HK-2 (cell line): ENCODE measurements at regions not wholly inside any gene's neighbourhood (a gene's known extent, or its start where the extent isn't known, plus 50 kb on each side); places are given as distances from the start of the nearest gene placed in this dataset.

Source experiments
- DNase-seq: peaks from one replicate; pipeline ENCODE4 v3.0.0-alpha.2; 2018; ENCODE audit not compliant: unreplicated experiment

GRCh38 chr1:224565611-224566406 is 50.3 kb upstream of the CNIH3 start:
- DNase-seq: no peak
